Nephron (organoid): ENCODE measurements at regions not wholly inside any gene's neighbourhood (a gene's known extent, or its start where the extent isn't known, plus 50 kb on each side); places are given as distances from the start of the nearest gene placed in this dataset.

ENCODE experiments used
- H3K27ac Mint-ChIP-seq, 3 experiments: 2 replicates each; pipeline ENCODE4 v1.8.0; 2020; ENCODE audit warnings: mixed read lengths in 3 of 3, mild to moderate bottlenecking in 2 of 3, moderate library complexity in 1 of 3
- H3K27me3 Mint-ChIP-seq: 2 replicates; pipeline ENCODE4 v1.8.0; 2021; ENCODE audit warnings: low read depth, mild to moderate bottlenecking, moderate library complexity, mixed read lengths
- H3K36me3 Mint-ChIP-seq: 2 replicates; pipeline ENCODE4 v1.8.0; 2020; ENCODE audit warnings: low read depth, mixed read lengths
- H3K4me1 Mint-ChIP-seq: 2 replicates; pipeline ENCODE4 v1.8.0; 2020; ENCODE audit warnings: mixed read lengths
- H3K4me3 Mint-ChIP-seq, 3 experiments: 2 replicates each; pipeline ENCODE4 v1.8.0; 2020; ENCODE audit warnings: mild to moderate bottlenecking in 3 of 3, mixed read lengths in 3 of 3, moderate library complexity in 2 of 3
- H3K9me3 Mint-ChIP-seq: 2 replicates; pipeline ENCODE4 v1.8.0; 2020; ENCODE audit warnings: mixed read lengths
- TF ChIP-seq, protein P1 (sequence below), 3 experiments: fragments of 200-600 bp; sonication (generic); IDR thresholded peaks; one replicate each; pipeline ENCODE4 v1.5.0; 2021; ENCODE audit warnings: antibody characterized with exemption in 3 of 3; ENCODE audit not compliant: unreplicated experiment in 3 of 3

GRCh38 chr3:174431717-174432116, 427.4 kb upstream of the NAALADL2 start:
- Mint-ChIP-seq H3K9me3 (no peaks in the 10 kb centered on the region), H3K4me1 (no peaks in the 10 kb centered on the region), H3K36me3 (no peaks in the 10 kb centered on the region), H3K27ac (no peak overlapping the region), H3K27me3 (no peaks in the 10 kb centered on the region), H3K4me3 (no peak overlapping the region)
- TF ChIP-seq, protein P1, sequence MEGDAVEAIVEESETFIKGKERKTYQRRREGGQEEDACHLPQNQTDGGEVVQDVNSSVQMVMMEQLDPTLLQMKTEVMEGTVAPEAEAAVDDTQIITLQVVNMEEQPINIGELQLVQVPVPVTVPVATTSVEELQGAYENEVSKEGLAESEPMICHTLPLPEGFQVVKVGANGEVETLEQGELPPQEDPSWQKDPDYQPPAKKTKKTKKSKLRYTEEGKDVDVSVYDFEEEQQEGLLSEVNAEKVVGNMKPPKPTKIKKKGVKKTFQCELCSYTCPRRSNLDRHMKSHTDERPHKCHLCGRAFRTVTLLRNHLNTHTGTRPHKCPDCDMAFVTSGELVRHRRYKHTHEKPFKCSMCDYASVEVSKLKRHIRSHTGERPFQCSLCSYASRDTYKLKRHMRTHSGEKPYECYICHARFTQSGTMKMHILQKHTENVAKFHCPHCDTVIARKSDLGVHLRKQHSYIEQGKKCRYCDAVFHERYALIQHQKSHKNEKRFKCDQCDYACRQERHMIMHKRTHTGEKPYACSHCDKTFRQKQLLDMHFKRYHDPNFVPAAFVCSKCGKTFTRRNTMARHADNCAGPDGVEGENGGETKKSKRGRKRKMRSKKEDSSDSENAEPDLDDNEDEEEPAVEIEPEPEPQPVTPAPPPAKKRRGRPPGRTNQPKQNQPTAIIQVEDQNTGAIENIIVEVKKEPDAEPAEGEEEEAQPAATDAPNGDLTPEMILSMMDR (IDR thresholded peaks at IDR 0.05; ENCODE audit: unreplicated experiment in 3 of 3), result no peak

DNA sequence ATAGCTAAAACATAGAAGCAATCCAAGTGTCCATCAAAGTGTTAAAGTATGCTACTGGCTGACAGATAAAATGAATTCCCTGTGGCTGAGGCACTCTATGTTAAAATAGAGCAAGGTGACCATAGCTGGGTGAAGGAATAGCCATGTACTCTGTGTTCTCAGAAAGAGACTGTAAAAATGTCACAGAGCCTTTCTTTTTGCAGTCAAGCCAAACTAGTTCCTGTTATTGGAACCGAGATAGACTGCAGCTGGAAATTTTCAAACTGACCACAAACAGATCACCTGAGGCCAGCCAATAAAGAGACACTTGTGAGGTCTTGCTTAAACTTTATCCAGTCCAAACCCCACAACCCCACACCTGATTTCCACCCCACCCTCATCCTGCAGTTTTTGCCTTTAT, 422.8 kb upstream of the NAALADL2 start:
- TF ChIP-seq, protein P1 (IDR thresholded peaks at IDR 0.05; ENCODE audit: unreplicated experiment in 3 of 3), result no peak
- peaks cover 18% of the 10 kb centered on the region for H3K4me1 Mint-ChIP-seq
- H3K27me3 Mint-ChIP-seq, result no peaks in the 10 kb centered on the region
- H3K36me3 Mint-ChIP-seq, result no peaks in the 10 kb centered on the region
- H3K27ac Mint-ChIP-seq, result no peak overlapping the region
- no peak overlapping the region for H3K4me3 Mint-ChIP-seq
- no peaks in the 10 kb centered on the region for H3K9me3 Mint-ChIP-seq

- no peaks in the 10 kb centered on the region for H3K27me3 Mint-ChIP-seq
- peak overlapping the region; percentile 75 to 98 (median 94) for H3K27ac Mint-ChIP-seq
- TF ChIP-seq, protein P1 (IDR thresholded peaks at IDR 0.05; ENCODE audit: unreplicated experiment in 3 of 3), result no peak
- H3K9me3 Mint-ChIP-seq, result no peaks in the 10 kb centered on the region
- no peaks in the 10 kb centered on the region for H3K36me3 Mint-ChIP-seq
- H3K4me3 Mint-ChIP-seq, result peak overlapping the region; percentile 6 to 54 (median 24)
- H3K4me1 Mint-ChIP-seq, result peaks cover 22% of the 10 kb centered on the region
These were observed 420.5 kb upstream of the NAALADL2 start for GRCh38 chr3:174438501-174439145.

- Mint-ChIP-seq H3K27me3 (no peaks in the 10 kb centered on the region), H3K9me3 (no peaks in the 10 kb centered on the region), H3K4me1 (peaks cover 22% of the 10 kb centered on the region), H3K27ac (peak overlapping the region in 2 of 3 experiments; percentile 94 to 98), H3K36me3 (no peaks in the 10 kb centered on the region), H3K4me3 (peak overlapping the region; percentile 88 to 90 (median 88))
- TF ChIP-seq, protein P1 (IDR thresholded peaks at IDR 0.05; ENCODE audit: unreplicated experiment in 3 of 3), result no peak
These were observed 419.5 kb upstream of the NAALADL2 start for GRCh38 chr3:174439331-174440252.

- Mint-ChIP-seq H3K27ac (peak overlapping the region in 2 of 3 experiments; percentile 94 to 98), H3K4me1 (peaks cover 22% of the 10 kb centered on the region), H3K36me3 (no peaks in the 10 kb centered on the region), H3K4me3 (peak overlapping the region; percentile 88 to 90 (median 88)), H3K27me3 (no peaks in the 10 kb centered on the region), H3K9me3 (no peaks in the 10 kb centered on the region)
- TF ChIP-seq, protein P1 (IDR thresholded peaks at IDR 0.05; ENCODE audit: unreplicated experiment in 3 of 3), result no peak
These were observed 418.9 kb upstream of the NAALADL2 start for GRCh38 chr3:174440253-174440701.
